Stomach smooth muscle (tissue), 2 donors: ENCODE measurements at regions not wholly inside any gene's neighbourhood (a gene's known extent, or its start where the extent isn't known, plus 50 kb on each side); places are given as distances from the start of the nearest gene placed in this dataset.

Experiments
- H3K27ac ChIP-seq: one replicate; pipeline ENCODE4 v1.7.0; 2013; ENCODE audit warnings: mild to moderate bottlenecking, low read length, inconsistent platforms
- H3K27me3 ChIP-seq, 2 donors: one replicate each; pipeline ENCODE4 v1.7.0; 2013; ENCODE audit warnings: low read length in 2 of 2; ENCODE audit not compliant: insufficient read depth in 2 of 2, control insufficient read depth in 1 of 2
- H3K36me3 ChIP-seq, 2 donors: one replicate each; pipeline ENCODE4 v1.7.0; 2013; ENCODE audit warnings: low read length in 2 of 2; ENCODE audit not compliant: control insufficient read depth in 2 of 2, insufficient read depth in 2 of 2
- H3K4me1 ChIP-seq: one replicate; pipeline ENCODE4 v1.7.0; 2013; ENCODE audit warnings: low read length; ENCODE audit not compliant: control insufficient read depth, insufficient read depth
- H3K4me3 ChIP-seq, 2 donors: one replicate each; pipeline ENCODE4 v1.7.0; 2013; ENCODE audit warnings: low read length in 2 of 2
- H3K9ac ChIP-seq, 2 donors: one replicate each; pipeline ENCODE4 v1.7.0; 2013; ENCODE audit warnings: low read length in 2 of 2, mild to moderate bottlenecking in 1 of 2
- H3K9me3 ChIP-seq, 2 donors: one replicate each; pipeline ENCODE4 v1.7.0; 2013; ENCODE audit warnings: low read length in 2 of 2; ENCODE audit not compliant: control insufficient read depth in 2 of 2
- donor health status: healthy.
- donor health status: Pancreatic carcinoma.

DNA sequence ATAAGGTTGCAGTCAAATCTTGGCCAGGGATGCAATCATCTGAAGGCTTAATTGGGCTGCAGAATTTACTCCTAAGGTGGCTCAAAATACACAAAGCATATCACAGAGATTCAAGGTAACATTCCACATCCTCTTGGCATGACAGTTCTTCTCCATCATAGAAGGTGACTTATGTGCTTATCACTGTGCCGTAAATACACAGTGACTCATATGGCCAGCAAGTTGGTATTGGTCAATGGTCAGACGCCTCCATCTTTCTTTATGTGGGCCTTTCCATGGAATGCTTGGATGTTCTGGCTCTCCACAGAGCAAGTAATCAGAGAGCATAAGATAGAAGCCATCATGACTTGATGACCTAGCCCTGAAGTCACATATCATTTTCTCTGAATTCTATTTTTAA is 168.8 kb upstream of the ST8SIA2 start:
- Histone ChIP-seq H3K27ac (no peak overlapping the region), H3K9me3 (peaks cover 0 to 7% of the 10 kb centered on the region in 2 donors), H3K4me3 (no peak overlapping the region)

GRCh38 chr15:92226020-92226612 is 167.6 kb upstream of the ST8SIA2 start:
- Histone ChIP-seq H3K36me3 (no peaks in the 10 kb centered on the region), H3K27me3 (no peaks in the 10 kb centered on the region), H3K4me3 (no peak overlapping the region)

More for the DNA sequence above, 168.8 kb upstream of the ST8SIA2 start:
- no peaks in the 10 kb centered on the region for H3K36me3 ChIP-seq
- H3K4me1 ChIP-seq = no peaks in the 10 kb centered on the region
- H3K27me3 ChIP-seq = no peaks in the 10 kb centered on the region
- H3K9ac ChIP-seq = no peak overlapping the region

GRCh38 chr15:92228830-92229229 is 164.9 kb upstream of the ST8SIA2 start:
- Histone ChIP-seq H3K9me3 (peaks cover 0 to 3% of the 10 kb centered on the region in 2 donors), H3K4me3 (no peak overlapping the region), H3K9ac (no peak overlapping the region), H3K27me3 (peaks cover 0 to 2% of the 10 kb centered on the region in 2 donors), H3K36me3 (no peaks in the 10 kb centered on the region), H3K27ac (no peak overlapping the region), H3K4me1 (no peaks in the 10 kb centered on the region)

More at GRCh38 chr15:92226020-92226612, 167.6 kb upstream of the ST8SIA2 start:
- H3K4me1 ChIP-seq = no peaks in the 10 kb centered on the region
- H3K9ac ChIP-seq = no peak overlapping the region
- H3K27ac ChIP-seq = no peak overlapping the region
- H3K9me3 ChIP-seq = peaks cover 0 to 7% of the 10 kb centered on the region in 2 donors

- H3K27me3 ChIP-seq = peaks cover 0 to 2% of the 10 kb centered on the region in 2 donors
- no peak overlapping the region for H3K4me3 ChIP-seq
- H3K27ac ChIP-seq = no peak overlapping the region
- H3K9ac ChIP-seq = no peak overlapping the region
- H3K9me3 ChIP-seq = no peaks in the 10 kb centered on the region
- H3K36me3 ChIP-seq = no peaks in the 10 kb centered on the region
- H3K4me1 ChIP-seq = no peaks in the 10 kb centered on the region
These were observed 162.2 kb upstream of the ST8SIA2 start for GRCh38 chr15:92231461-92231860.

GRCh38 chr15:92232317-92232716 is 161.4 kb upstream of the ST8SIA2 start:
- Histone ChIP-seq H3K27ac (no peak overlapping the region), H3K4me1 (no peaks in the 10 kb centered on the region), H3K27me3 (peaks cover 0 to 2% of the 10 kb centered on the region in 2 donors), H3K4me3 (no peak overlapping the region), H3K9ac (no peak overlapping the region), H3K9me3 (no peaks in the 10 kb centered on the region), H3K36me3 (no peaks in the 10 kb centered on the region)

DNA sequence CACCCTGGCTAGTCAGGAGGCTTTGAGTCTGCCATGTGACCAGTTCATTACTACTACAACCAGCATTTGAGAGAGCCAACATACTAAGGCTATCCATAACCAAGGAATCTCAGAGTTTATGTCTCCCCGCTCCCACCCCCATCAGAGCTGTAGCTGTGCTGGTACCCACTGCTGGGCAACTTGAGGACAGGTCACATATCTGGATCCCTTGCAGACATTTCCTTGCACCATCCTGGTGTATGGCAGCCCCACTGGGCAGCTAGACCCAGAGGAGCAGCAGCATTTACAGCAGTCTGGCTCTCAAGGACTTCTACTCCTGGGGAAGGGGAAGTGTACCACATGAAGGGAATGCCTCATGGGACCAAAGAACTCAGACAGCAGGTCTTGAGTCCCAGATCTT is 160.8 kb upstream of the ST8SIA2 start:
- no peak overlapping the region for H3K9ac ChIP-seq
- no peak overlapping the region for H3K4me3 ChIP-seq
- H3K9me3 ChIP-seq = no peaks in the 10 kb centered on the region
- no peaks in the 10 kb centered on the region for H3K4me1 ChIP-seq
- peaks cover 0 to 2% of the 10 kb centered on the region in 2 donors for H3K27me3 ChIP-seq
- H3K36me3 ChIP-seq = no peaks in the 10 kb centered on the region
- no peak overlapping the region for H3K27ac ChIP-seq

DNA sequence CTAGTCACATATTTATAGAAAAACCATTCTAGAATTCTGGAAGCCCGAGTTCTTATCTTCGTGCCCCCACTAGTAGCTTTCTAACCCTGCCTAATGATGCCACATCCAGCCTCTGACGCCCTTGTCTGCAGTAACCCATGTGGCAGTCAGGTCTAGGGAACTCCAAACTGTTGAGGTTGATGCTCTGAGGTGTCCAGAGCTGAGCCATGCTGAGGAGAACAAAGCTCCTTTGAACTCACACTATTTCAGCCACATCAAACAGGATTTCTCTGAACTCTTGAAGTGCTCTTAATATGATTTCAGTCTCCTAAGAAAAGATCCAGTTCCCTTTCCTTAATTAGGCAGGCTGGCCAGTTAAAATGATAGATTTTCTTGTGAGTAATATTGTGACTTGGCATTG is 150.5 kb upstream of the ST8SIA2 start:
- Histone ChIP-seq H3K27me3 (no peaks in the 10 kb centered on the region), H3K4me1 (no peaks in the 10 kb centered on the region), H3K9me3 (no peaks in the 10 kb centered on the region), H3K36me3 (no peaks in the 10 kb centered on the region), H3K9ac (no peak overlapping the region), H3K27ac (no peak overlapping the region), H3K4me3 (no peak overlapping the region)

DNA sequence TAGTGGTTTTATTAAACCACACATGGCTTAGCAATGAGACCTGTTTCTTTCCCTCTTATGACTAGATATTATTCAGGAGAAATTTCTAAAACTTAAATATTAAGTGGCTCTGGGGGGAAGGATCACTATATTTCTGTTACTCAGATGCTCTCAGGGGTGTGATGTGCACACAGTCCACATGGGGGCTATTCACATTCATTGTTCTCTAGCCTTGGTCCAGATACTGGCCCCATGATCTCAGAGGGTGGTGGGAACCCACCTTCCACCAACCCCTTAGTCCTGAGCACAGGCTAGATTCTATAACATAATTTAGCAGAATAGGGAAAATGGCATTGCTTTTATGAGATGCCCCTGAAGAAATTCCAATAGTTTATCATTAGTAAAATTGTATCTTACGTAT is 149.0 kb upstream of the ST8SIA2 start:
- H3K9ac ChIP-seq = no peak overlapping the region

GRCh38 chr15:92247649-92248242 is 145.9 kb upstream of the ST8SIA2 start:
- H3K9me3 ChIP-seq = no peaks in the 10 kb centered on the region
- no peaks in the 10 kb centered on the region for H3K4me1 ChIP-seq
- H3K27ac ChIP-seq = no peak overlapping the region
- no peak overlapping the region for H3K9ac ChIP-seq
- H3K27me3 ChIP-seq = no peaks in the 10 kb centered on the region
- no peak overlapping the region for H3K4me3 ChIP-seq
- no peaks in the 10 kb centered on the region for H3K36me3 ChIP-seq

More for the DNA sequence above, 149.0 kb upstream of the ST8SIA2 start:
- no peaks in the 10 kb centered on the region for H3K9me3 ChIP-seq
- no peaks in the 10 kb centered on the region for H3K36me3 ChIP-seq
- H3K4me3 ChIP-seq = no peak overlapping the region
- no peak overlapping the region for H3K27ac ChIP-seq
- no peaks in the 10 kb centered on the region for H3K4me1 ChIP-seq
- no peaks in the 10 kb centered on the region for H3K27me3 ChIP-seq

DNA sequence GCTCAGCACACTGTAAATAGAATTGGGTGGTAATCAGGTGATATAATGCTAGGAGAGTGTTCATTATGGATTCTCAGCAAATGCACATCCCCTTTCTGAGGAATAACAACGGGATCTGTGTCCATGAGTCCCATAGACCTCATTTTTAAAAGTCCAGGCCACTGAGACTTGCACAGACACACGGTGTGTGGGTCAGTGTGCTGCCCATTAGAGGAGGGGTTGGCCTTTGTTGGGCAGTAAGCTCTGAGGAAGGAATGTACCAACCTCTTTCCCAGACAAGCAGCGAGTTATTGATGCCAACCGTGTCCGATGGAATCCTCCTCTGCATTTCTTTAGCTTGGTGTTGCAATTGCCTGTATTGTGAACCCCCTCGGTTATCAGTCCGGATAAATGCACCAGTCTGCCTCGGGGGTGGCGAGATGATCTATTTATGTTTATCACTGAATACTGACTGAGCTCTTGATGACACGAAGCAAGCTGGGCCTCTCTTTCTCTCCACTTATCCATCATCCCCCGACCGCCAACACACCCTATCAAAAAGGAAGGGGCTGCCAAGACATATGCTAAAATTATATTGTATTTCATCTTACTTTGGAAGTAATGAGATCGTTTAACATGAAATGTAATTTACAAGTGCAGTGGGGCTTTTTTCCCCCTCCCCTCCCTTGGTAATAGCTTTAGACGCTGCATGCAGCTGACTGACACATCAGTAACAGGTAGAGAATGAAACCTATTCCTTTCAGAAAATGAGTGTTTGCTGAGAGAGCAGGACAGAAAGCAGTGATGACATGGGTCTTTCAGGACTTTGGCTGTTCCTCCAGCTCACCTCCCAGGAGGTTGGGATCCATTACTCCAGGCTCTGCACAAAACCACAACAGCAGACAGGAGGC is 126.6 kb upstream of the ST8SIA2 start:
- Histone ChIP-seq H3K27ac (no peak overlapping the region), H3K36me3 (no peaks in the 10 kb centered on the region), H3K9ac (no peak overlapping the region), H3K27me3 (peaks cover 0 to 3% of the 10 kb centered on the region in 2 donors), H3K4me1 (no peaks in the 10 kb centered on the region), H3K4me3 (no peak overlapping the region), H3K9me3 (no peaks in the 10 kb centered on the region)
